ENCODE measurements at regions not wholly inside any gene's neighbourhood (a gene's known extent, or its start where the extent isn't known, plus 50 kb on each side); places are given as distances from the start of the nearest gene placed in this dataset.

DNA sequence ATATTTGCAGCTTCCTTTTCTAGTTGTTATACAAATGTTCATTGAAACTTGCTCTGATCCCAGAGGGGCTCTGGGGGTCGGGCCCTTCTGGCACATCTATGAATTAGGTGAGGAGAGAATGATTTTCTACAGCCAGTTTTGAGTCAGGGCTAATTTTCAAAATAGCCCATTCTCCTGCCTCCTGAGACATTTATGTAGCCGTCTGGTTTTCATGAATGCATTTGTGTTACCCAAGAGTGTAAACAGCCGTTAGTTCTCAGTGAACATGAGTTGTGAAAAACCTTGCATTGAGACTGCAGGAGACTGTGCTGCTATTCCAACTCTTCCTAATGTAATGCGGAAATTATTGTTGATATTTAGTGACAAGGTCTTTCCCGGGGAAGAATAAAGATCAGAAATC lies 122.5 kb downstream of the ICOS start:
- TF ChIP-seq EZH2 (IDR thresholded peaks at IDR 0.05; ENCODE audit: borderline replicate concordance) = no peak
- TF ChIP-seq, protein P1, sequence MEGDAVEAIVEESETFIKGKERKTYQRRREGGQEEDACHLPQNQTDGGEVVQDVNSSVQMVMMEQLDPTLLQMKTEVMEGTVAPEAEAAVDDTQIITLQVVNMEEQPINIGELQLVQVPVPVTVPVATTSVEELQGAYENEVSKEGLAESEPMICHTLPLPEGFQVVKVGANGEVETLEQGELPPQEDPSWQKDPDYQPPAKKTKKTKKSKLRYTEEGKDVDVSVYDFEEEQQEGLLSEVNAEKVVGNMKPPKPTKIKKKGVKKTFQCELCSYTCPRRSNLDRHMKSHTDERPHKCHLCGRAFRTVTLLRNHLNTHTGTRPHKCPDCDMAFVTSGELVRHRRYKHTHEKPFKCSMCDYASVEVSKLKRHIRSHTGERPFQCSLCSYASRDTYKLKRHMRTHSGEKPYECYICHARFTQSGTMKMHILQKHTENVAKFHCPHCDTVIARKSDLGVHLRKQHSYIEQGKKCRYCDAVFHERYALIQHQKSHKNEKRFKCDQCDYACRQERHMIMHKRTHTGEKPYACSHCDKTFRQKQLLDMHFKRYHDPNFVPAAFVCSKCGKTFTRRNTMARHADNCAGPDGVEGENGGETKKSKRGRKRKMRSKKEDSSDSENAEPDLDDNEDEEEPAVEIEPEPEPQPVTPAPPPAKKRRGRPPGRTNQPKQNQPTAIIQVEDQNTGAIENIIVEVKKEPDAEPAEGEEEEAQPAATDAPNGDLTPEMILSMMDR (IDR thresholded peaks at IDR 0.05; ENCODE audit: poor library complexity) = no peak
